Sigmoid colon (tissue), 4 donors: ENCODE measurements at regions not wholly inside any gene's neighbourhood (a gene's known extent, or its start where the extent isn't known, plus 50 kb on each side); places are given as distances from the start of the nearest gene placed in this dataset.

Source experiments
- CTCF ChIP-seq, 4 experiments: fragments of 450-650 bp in 3 of 4; fragments of 200-600 bp in 1 of 4; IDR thresholded peaks; one replicate each; pipeline ENCODE4 v1.5.1; 2016 to 2019; ENCODE audit warnings: antibody characterized with exemption in 4 of 4, mild to moderate bottlenecking in 3 of 4, moderate library complexity in 2 of 4
- POLR2AphosphoS5 ChIP-seq, 4 donors: sonication (generic); formaldehyde crosslinking; IDR thresholded peaks; one replicate each; pipeline ENCODE4 v1.6.1; 2017; ENCODE audit warnings: antibody characterized with exemption in 4 of 4

- TF ChIP-seq CTCF (IDR thresholded peaks at IDR 0.05) (no peak), POLR2AphosphoS5 (IDR thresholded peaks at IDR 0.05) (no peak)
These were observed 108.8 kb upstream of the SYNCRIP start for GRCh38 chr6:85751374-85752055.
